ENCODE measurements at regions not wholly inside any gene's neighbourhood (a gene's known extent, or its start where the extent isn't known, plus 50 kb on each side); places are given as distances from the start of the nearest gene placed in this dataset.

GRCh38 chr1:5646486-5647149, 345.6 kb downstream of the NPHP4 start:
- peaks cover 0 to 3% of the 10 kb centered on the region in 2 donors for H3K4me1 ChIP-seq (ENCODE audit: control insufficient read depth in 2 of 2, insufficient read depth in 1 of 2, low read depth in 1 of 2, low read length in 2 of 2)
- H4K91ac ChIP-seq (ENCODE audit: low read depth, low read length, poor library complexity), result no peak overlapping the region
- no peak overlapping the region for H3K4me2 ChIP-seq (ENCODE audit: insufficient read depth, low read length, poor library complexity, severe bottlenecking)
- no peak for DNase-seq (ENCODE audit: low spot score)
- no peak overlapping the region for H2BK120ac ChIP-seq (ENCODE audit: low read depth, low read length)
- H3K4ac ChIP-seq (ENCODE audit: low read length), result no peak overlapping the region
- H2BK15ac ChIP-seq (ENCODE audit: low read length), result peak overlapping the region; percentile 7
- H3K23ac ChIP-seq (ENCODE audit: low read depth, low read length, poor library complexity), result no peak overlapping the region
- H3K4me3 ChIP-seq (ENCODE audit: low read length in 2 of 2), result no peak overlapping the region
- H3K18ac ChIP-seq (ENCODE audit: low read length), result peak overlapping the region; percentile 62
- H3K14ac ChIP-seq (ENCODE audit: low read length), result no peak overlapping the region
- no peak overlapping the region for H4K8ac ChIP-seq (ENCODE audit: low read depth, low read length)
- WGBS, 2 donors (ENCODE audit: extremely low coverage in 2 of 2, insufficient read length in 2 of 2, insufficient replicate concordance in 1 of 2), result no CpG with 5 or more reads among the region's 7 CpGs
- peaks cover 0 to 11% (median 0%) of the 10 kb centered on the region in 3 experiments for H3K27me3 ChIP-seq (ENCODE audit: control insufficient read depth in 3 of 3, insufficient read depth in 3 of 3, low read depth in 1 of 3, low read length in 3 of 3)
- no peak overlapping the region for H2AFZ ChIP-seq (ENCODE audit: low read length)
- no peak overlapping the region for H2BK5ac ChIP-seq (ENCODE audit: low read length)
- H3K79me1 ChIP-seq (ENCODE audit: low read depth, low read length), result no peaks in the 10 kb centered on the region
- no peak overlapping the region for H2AK5ac ChIP-seq (ENCODE audit: low read depth, low read length)
- H3K9ac ChIP-seq (ENCODE audit: low read depth, low read length, poor library complexity), result no peak overlapping the region
- H3K27ac ChIP-seq (replicated peaks; ENCODE audit: low read length), result no peak overlapping the region
- no peaks in the 10 kb centered on the region for H3K36me3 ChIP-seq (replicated peaks in 1 of 2; ENCODE audit: control insufficient read depth in 2 of 2, insufficient read depth in 2 of 2, low read length in 2 of 2)
- H2BK12ac ChIP-seq (ENCODE audit: low read length), result no peak overlapping the region
- peaks cover 0 to 3% of the 10 kb centered on the region in 2 donors for H3K9me3 ChIP-seq (replicated peaks in 1 of 2; ENCODE audit: control insufficient read depth in 2 of 2, insufficient read depth in 1 of 2, low read depth in 1 of 2, low read length in 2 of 2)

- Histone ChIP-seq H2AFZ (ENCODE audit: low read length) (no peak overlapping the region), H3K36me3 (replicated peaks in 1 of 2; ENCODE audit: control insufficient read depth in 2 of 2, insufficient read depth in 2 of 2, low read length in 2 of 2) (no peaks in the 10 kb centered on the region), H2AK5ac (ENCODE audit: low read depth, low read length) (no peak overlapping the region), H3K27me3 (ENCODE audit: control insufficient read depth in 3 of 3, insufficient read depth in 3 of 3, low read depth in 1 of 3, low read length in 3 of 3) (peaks cover 0 to 5% (median 0%) of the 10 kb centered on the region in 3 experiments), H4K91ac (ENCODE audit: low read depth, low read length, poor library complexity) (no peak overlapping the region), H2BK5ac (ENCODE audit: low read length) (no peak overlapping the region), H3K27ac (replicated peaks; ENCODE audit: low read length) (no peak overlapping the region), H2BK12ac (ENCODE audit: low read length) (no peak overlapping the region), H3K18ac (ENCODE audit: low read length) (no peak overlapping the region), H3K4me3 (ENCODE audit: low read length in 2 of 2) (no peak overlapping the region), H3K14ac (ENCODE audit: low read length) (no peak overlapping the region), H3K23ac (ENCODE audit: low read depth, low read length, poor library complexity) (no peak overlapping the region), H3K4me2 (ENCODE audit: insufficient read depth, low read length, poor library complexity, severe bottlenecking) (no peak overlapping the region), H4K8ac (ENCODE audit: low read depth, low read length) (no peak overlapping the region), H3K4ac (ENCODE audit: low read length) (no peak overlapping the region), H2BK15ac (ENCODE audit: low read length) (no peak overlapping the region), H3K9me3 (replicated peaks in 1 of 2; ENCODE audit: control insufficient read depth in 2 of 2, insufficient read depth in 1 of 2, low read depth in 1 of 2, low read length in 2 of 2) (peaks cover 0 to 4% of the 10 kb centered on the region in 2 donors), H3K79me1 (ENCODE audit: low read depth, low read length) (no peaks in the 10 kb centered on the region), H2BK120ac (ENCODE audit: low read depth, low read length) (no peak overlapping the region), H3K4me1 (ENCODE audit: control insufficient read depth in 2 of 2, insufficient read depth in 1 of 2, low read depth in 1 of 2, low read length in 2 of 2) (peaks cover 0 to 3% of the 10 kb centered on the region in 2 donors), H3K9ac (ENCODE audit: low read depth, low read length, poor library complexity) (no peak overlapping the region)
- no CpG with 5 or more reads among the region's 6 CpGs for WGBS, 2 donors (ENCODE audit: extremely low coverage in 2 of 2, insufficient read length in 2 of 2, insufficient replicate concordance in 1 of 2)
- DNase-seq (ENCODE audit: low spot score), result no peak
These were observed 346.3 kb downstream of the NPHP4 start for GRCh38 chr1:5645929-5646328.

- Histone ChIP-seq H2AFZ (ENCODE audit: low read length) (no peak overlapping the region), H2BK120ac (ENCODE audit: low read depth, low read length) (no peak overlapping the region), H4K8ac (ENCODE audit: low read depth, low read length) (no peak overlapping the region), H2BK15ac (ENCODE audit: low read length) (no peak overlapping the region), H3K4me3 (ENCODE audit: low read length in 2 of 2) (no peak overlapping the region), H3K4me2 (ENCODE audit: insufficient read depth, low read length, poor library complexity, severe bottlenecking) (no peak overlapping the region), H3K9me3 (replicated peaks in 1 of 2; ENCODE audit: control insufficient read depth in 2 of 2, insufficient read depth in 1 of 2, low read depth in 1 of 2, low read length in 2 of 2) (peaks cover 0 to 4% of the 10 kb centered on the region in 2 donors), H3K36me3 (replicated peaks in 1 of 2; ENCODE audit: control insufficient read depth in 2 of 2, insufficient read depth in 2 of 2, low read length in 2 of 2) (no peaks in the 10 kb centered on the region), H3K9ac (ENCODE audit: low read depth, low read length, poor library complexity) (no peak overlapping the region), H3K4ac (ENCODE audit: low read length) (no peak overlapping the region), H3K4me1 (ENCODE audit: control insufficient read depth in 2 of 2, insufficient read depth in 1 of 2, low read depth in 1 of 2, low read length in 2 of 2) (peaks cover 0 to 3% of the 10 kb centered on the region in 2 donors), H2AK5ac (ENCODE audit: low read depth, low read length) (peak overlapping the region; percentile 40), H3K79me1 (ENCODE audit: low read depth, low read length) (no peaks in the 10 kb centered on the region), H3K14ac (ENCODE audit: low read length) (no peak overlapping the region), H3K18ac (ENCODE audit: low read length) (peak overlapping the region; percentile 25), H3K27ac (replicated peaks; ENCODE audit: low read length) (no peak overlapping the region), H4K91ac (ENCODE audit: low read depth, low read length, poor library complexity) (no peak overlapping the region), H2BK5ac (ENCODE audit: low read length) (no peak overlapping the region), H3K23ac (ENCODE audit: low read depth, low read length, poor library complexity) (peak overlapping the region; percentile 19), H2BK12ac (ENCODE audit: low read length) (no peak overlapping the region), H3K27me3 (ENCODE audit: control insufficient read depth in 3 of 3, insufficient read depth in 3 of 3, low read depth in 1 of 3, low read length in 3 of 3) (no peaks in the 10 kb centered on the region)
- DNase-seq (ENCODE audit: low spot score), result no peak
- WGBS, 2 donors (ENCODE audit: extremely low coverage in 2 of 2, insufficient read length in 2 of 2, insufficient replicate concordance in 1 of 2), result no CpG with 5 or more reads among the region's 5 CpGs
These were observed 347.2 kb downstream of the NPHP4 start for GRCh38 chr1:5645135-5645399.

GRCh38 chr1:5644281-5645134, 347.7 kb downstream of the NPHP4 start:
- Histone ChIP-seq H3K9me3 (replicated peaks in 1 of 2; ENCODE audit: control insufficient read depth in 2 of 2, insufficient read depth in 1 of 2, low read depth in 1 of 2, low read length in 2 of 2) (peaks cover 0 to 4% of the 10 kb centered on the region in 2 donors), H3K4me3 (ENCODE audit: low read length in 2 of 2) (no peak overlapping the region), H2BK15ac (ENCODE audit: low read length) (no peak overlapping the region), H3K9ac (ENCODE audit: low read depth, low read length, poor library complexity) (no peak overlapping the region), H3K18ac (ENCODE audit: low read length) (peak overlapping the region; percentile 25), H3K4ac (ENCODE audit: low read length) (no peak overlapping the region), H3K79me1 (ENCODE audit: low read depth, low read length) (no peaks in the 10 kb centered on the region), H2AK5ac (ENCODE audit: low read depth, low read length) (peak overlapping the region; percentile 40), H3K36me3 (replicated peaks in 1 of 2; ENCODE audit: control insufficient read depth in 2 of 2, insufficient read depth in 2 of 2, low read length in 2 of 2) (no peaks in the 10 kb centered on the region), H3K4me1 (ENCODE audit: control insufficient read depth in 2 of 2, insufficient read depth in 1 of 2, low read depth in 1 of 2, low read length in 2 of 2) (peaks cover 0 to 3% of the 10 kb centered on the region in 2 donors), H3K23ac (ENCODE audit: low read depth, low read length, poor library complexity) (peak overlapping the region; percentile 19), H2BK12ac (ENCODE audit: low read length) (no peak overlapping the region), H3K27me3 (ENCODE audit: control insufficient read depth in 3 of 3, insufficient read depth in 3 of 3, low read depth in 1 of 3, low read length in 3 of 3) (no peaks in the 10 kb centered on the region), H2AFZ (ENCODE audit: low read length) (no peak overlapping the region), H2BK120ac (ENCODE audit: low read depth, low read length) (no peak overlapping the region), H4K91ac (ENCODE audit: low read depth, low read length, poor library complexity) (no peak overlapping the region), H2BK5ac (ENCODE audit: low read length) (no peak overlapping the region), H4K8ac (ENCODE audit: low read depth, low read length) (no peak overlapping the region), H3K4me2 (ENCODE audit: insufficient read depth, low read length, poor library complexity, severe bottlenecking) (no peak overlapping the region), H3K27ac (replicated peaks; ENCODE audit: low read length) (no peak overlapping the region), H3K14ac (ENCODE audit: low read length) (no peak overlapping the region)
- WGBS, 2 donors (ENCODE audit: extremely low coverage in 2 of 2, insufficient read length in 2 of 2, insufficient replicate concordance in 1 of 2), result no CpG with 5 or more reads among the region's 12 CpGs
- DNase-seq (ENCODE audit: low spot score), result no peak
